DMS153 (cell line): ENCODE measurements at regions not wholly inside any gene's neighbourhood (a gene's known extent, or its start where the extent isn't known, plus 50 kb on each side); places are given as distances from the start of the nearest gene placed in this dataset.
A peak's percentile ranks its signal among the peaks of the same experiment; 100 is the strongest.
"Not testable (repeated sequence)": the region's sequence is repeated elsewhere in the genome, so short reads cannot be mapped to it uniquely, and the experiment has no call there.

Experiments
- DNase-seq: peaks from one replicate; lab custom pipeline; 2025; lab: John Stamatoyannopoulos, UW

DNA sequence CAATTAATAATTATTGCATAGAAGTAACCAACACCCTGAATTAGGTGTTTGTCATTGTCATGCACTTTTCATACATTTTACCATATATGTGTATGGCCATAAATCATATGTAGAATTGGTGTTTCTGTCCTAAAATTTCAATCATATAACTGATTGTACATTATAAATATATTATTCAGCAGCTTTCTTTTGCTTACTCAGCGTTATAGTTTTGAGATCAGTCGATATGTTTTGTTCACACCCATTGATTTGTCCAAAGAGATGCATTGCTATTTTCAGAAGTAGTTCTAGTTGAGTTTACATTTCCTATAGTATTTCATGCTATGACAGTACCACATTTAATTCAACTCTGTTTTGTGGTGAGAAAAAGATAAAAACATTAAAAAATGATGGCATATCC is 50.5 kb upstream of the PARP4 start:
- no peak for DNase-seq

GRCh38 chr13:24563971-24564370 is 51.4 kb upstream of the PARP4 start:
- DNase-seq, result not testable (repeated sequence)

DNA sequence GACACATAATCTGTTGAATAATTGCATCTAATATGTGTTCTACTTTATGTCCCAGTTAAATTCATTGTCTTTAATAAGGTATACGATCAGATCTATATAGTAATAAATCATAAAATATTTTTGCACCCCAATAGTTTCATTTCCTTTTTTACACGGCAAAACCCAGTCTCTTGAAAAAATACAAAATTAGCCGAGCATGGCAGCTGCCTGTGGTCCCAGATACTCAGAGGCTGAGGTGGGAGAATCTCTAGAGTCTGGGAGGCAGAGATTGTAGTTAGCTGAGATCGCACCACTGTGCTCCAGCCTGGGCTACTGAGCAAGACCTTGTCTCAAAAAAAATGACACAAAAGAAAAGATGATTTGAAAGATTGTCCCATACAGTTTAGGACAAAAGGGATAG is 52.3 kb upstream of the PARP4 start:
- DNase-seq, result no peak

DNA sequence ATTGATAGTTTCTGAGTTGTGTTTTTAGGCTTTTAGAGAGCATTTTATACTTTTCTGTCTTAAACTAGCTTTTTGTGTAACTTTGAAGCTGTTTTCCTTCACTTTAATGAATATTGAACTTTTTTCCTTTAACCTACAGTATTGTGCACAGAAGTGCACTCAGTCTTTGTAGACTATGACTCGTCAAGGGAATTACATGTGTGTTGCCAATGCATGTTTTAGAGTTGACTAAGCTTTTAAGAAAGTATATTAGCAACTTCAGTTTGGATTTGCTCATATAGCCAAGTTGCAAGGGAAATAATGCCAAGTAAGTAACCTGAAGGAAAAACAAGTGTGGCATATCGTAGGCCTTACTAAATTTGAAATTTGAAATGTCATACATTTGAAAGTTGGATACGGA is 55.0 kb upstream of the PARP4 start:
- DNase-seq, result not testable (repeated sequence)

- DNase-seq, result no peak
These were observed 62.3 kb upstream of the PARP4 start for GRCh38 chr13:24574847-24575246.

- DNase-seq, result peak; percentile 15
These were observed 67.7 kb upstream of the PARP4 start for GRCh38 chr13:24580315-24580714.

DNA sequence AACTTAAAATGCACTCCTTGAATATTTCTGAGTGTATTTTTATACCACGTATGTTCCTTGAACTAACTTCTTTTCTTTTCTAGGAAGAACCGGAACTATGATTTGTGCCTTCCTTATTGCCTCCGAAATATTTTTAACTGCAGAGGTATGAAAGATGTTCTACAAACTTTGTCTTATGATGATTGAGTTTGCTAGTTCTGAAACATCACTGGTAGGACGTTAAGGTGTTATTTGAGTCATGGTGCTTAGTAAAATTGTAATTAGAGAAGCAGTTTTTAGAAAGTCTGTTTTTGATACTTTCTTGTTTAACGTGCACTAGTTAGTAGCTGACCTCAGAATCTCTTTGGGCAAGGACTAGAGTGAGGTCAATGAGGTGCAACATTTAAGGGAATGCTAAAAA is 69.0 kb upstream of the PARP4 start:
- DNase-seq, result not testable (repeated sequence)

- DNase-seq, result not testable (repeated sequence)
These were observed 79.1 kb upstream of the PARP4 start for GRCh38 chr13:24591697-24592096.

GRCh38 chr13:24597906-24598670 is 82.1 kb upstream of the ATP12A start:
- DNase-seq, result not testable (repeated sequence)

DNA sequence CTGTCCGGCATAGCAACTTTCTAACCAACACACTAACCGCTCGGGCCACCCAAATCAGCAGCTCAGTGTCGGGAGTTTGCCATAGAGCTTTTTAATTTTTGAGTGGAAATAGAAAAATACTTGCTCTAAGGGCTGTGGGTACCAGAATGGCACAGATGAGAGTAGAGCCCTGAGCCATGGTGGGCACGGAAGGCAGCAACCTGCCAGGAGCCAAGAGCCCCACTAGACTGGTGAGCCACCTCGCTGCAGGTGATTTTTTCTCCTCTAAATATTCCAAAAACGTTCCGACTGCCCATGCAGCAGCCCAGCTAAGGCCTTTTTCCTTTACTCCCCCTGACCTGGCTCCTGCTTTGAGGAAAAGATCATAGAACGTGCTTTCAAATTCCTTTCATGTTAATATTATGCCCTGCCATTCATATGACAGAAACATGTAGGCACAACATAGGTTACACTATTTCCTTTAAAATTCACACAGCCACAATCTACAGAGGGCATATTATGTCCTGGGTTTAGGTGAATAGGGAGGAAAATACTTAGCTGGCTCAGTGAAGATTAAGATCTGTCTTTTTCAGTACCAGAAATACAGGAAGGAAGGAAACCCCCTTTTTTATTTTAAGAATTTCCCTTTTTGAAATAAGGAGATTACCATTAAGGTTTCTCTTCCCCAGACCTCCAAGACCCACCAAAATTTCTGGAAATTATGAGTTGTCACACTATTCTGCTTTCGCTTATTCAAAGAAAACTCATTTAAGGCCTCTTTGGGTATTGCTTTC is 81.0 kb upstream of the ATP12A start:
- DNase-seq, result not testable (repeated sequence)

DNA sequence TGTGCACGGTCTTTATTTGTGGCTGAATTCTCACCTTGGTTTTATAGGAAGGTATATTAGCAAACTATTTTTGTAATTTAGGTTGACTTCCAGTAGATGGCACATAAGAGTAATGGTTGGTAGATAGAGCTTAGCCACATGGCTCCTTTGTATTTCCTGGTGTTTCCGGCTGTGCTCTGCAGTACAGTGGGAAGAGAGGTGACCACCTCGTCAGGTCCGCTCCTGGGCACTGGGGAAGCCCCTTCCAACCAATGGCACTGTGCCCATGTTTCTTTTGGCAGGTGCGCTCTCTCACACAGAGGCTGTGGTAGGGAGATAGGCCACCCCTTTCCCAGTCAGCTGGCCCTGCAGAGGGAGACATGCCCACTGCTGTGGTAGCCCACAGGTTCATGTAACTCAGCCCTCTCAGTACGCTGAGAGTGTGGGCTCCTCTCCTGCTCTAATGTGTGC is 74.3 kb upstream of the ATP12A start:
- no peak for DNase-seq

- no peak for DNase-seq
These were observed 73.6 kb upstream of the ATP12A start for GRCh38 chr13:24606486-24607170.

GRCh38 chr13:24610956-24611355 is 69.3 kb upstream of the ATP12A start:
- DNase-seq, result no peak

GRCh38 chr13:24612726-24613125 is 67.5 kb upstream of the ATP12A start:
- DNase-seq, result no peak

DNA sequence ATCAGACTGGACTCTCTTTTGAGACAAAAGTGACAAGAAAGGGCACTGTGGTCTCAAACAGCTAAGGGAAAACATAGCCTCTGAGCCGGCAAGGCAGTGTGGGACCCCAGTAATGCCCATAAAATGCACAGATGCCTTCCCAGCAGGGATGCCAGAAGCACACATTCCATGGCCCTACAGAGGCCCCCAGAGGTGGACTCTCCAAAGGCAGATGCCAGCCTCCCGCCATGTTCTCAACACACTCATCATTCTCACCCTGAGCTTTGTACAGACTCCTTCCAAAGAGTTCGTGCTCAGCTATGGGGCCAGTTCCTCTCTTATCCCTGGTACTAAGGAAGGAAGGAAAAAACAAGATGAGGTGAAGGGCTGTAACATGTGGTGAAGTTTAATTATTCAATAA is 67.1 kb upstream of the ATP12A start:
- DNase-seq, result no peak

DNA sequence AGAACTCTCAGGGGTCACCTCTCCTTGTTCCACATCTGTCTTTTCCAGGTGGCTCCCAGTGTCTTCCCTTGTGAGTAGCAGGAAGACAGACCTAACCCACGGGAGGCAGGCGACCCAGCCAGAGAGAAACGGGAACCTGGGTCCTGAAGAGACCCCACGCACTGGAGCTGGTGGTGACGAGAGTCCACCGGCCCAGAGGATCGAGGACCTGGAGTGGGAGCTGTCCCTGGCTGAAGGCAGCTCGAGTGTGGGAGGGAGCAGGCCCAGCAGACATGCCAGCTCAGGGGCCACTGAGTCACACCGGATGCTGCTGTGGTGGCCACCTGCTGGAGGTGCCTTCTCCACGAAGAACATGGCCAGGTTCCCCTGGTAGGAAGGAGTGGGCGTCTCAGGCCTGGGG is 66.5 kb upstream of the ATP12A start:
- DNase-seq, result no peak

DNA sequence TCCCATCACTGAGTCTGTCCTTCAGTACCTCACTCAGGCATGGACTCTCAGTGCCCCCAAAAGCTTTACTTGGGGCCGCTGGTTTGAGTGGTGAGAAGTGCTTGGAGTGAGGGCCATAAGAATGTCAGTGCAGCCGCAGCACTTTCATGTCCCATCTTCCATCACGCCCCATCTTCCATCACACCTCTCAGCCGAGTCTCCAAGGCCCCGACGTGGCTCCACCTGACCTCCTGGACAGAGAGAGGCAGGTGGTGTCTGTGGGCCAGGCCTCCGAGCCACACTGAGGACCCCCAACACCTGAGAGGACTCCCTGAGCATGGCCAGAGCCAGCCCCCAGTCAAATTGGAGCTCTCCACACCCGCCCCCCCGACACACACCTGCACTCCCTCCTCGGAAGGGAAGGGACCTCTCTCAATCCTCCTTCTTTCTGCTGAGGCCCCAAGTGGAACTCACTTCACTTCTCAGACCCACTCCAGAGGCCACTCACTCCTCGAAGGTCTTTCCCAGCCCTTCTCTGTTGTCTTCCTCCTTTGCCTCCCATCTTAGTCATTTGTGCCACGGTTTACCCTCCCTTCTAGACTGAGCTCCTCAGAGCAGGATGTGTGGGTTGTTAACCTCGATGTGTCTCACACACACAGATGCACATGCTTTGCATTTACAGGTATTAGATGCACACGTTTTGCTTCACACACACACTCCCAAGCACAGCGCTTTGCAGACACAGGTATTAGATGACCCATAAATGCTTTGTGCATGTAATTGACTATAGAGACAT is 65.7 kb upstream of the ATP12A start:
- DNase-seq, result no peak

DNA sequence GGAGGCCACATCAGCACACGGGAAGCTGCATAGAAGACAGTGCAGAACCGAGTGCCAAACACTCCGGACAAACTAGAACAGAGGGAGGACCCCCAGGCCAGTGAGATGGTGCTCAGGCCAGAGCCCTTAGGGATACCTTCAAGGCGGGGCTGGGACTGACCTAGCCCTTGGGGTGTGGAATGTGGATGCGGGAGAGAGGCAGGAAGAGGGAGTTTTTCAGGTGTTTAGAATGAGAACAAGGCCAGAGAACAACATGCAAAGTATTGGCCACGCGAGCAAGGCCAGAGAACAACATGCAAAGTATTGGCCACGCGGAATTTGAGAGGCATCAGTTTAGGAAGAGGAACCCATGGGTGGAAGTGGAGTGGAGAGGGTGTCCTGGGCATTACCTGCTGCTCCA is 65.1 kb upstream of the ATP12A start:
- no peak for DNase-seq

GRCh38 chr13:24615911-24616472 is 64.2 kb upstream of the ATP12A start:
- DNase-seq, result no peak

DNA sequence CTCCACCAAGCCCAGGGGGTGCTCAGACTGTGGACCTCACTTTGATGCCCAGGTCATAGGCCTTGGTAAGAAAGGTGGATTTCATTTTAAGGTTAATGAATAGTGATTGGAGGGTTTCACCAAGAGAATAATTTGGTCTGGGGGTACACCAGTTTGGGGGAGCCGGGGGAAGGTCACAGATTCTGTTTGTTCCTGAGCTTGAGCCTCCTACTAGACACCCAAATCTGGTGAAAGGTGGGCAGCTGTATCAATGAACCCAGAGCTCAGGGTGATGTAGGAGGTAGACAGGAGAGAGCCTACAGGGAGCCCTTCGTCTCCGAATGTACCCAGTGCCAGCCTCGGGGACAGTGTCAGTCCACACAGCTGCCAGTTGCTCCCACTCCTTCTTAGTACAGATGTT is 63.7 kb upstream of the ATP12A start:
- DNase-seq, result no peak

GRCh38 chr13:24617256-24618010 is 62.8 kb upstream of the ATP12A start:
- no peak for DNase-seq
